Posterior vena cava (tissue), 2 donors: ENCODE measurements at regions not wholly inside any gene's neighbourhood (a gene's known extent, or its start where the extent isn't known, plus 50 kb on each side); places are given as distances from the start of the nearest gene placed in this dataset.

Experiments used
- DNase-seq: peaks from one replicate; pipeline ENCODE4 v3.0.0-alpha.2; 2020; ENCODE audit warnings: low spot score
- intact Hi-C, 2 donors: fragments of 100-400 bp; cut with DNase I; formaldehyde crosslinking; loops; one replicate each; pipeline versions ENCODE4 v1.14.1 to v1.14.2; 2022 to 2023
- donor health status: DM: yes; HTN: yes; CAD: no.
- donor health status: DM: yes; HTN: yes; CAD: no.

- DNase-seq: no peak
- intact Hi-C loops: no loop called here
Measured at GRCh38 chr6:85396159-85396808, 53.6 kb upstream of the NT5E start.

GRCh38 chr6:85395746-85396145 lies 54.1 kb upstream of the NT5E start:
- intact Hi-C loops: no loop called here
- DNase-seq: no peak

- intact Hi-C loops: no loop called here
- no peak for DNase-seq
Measured at GRCh38 chr6:85394853-85395538, 54.9 kb upstream of the NT5E start.

GRCh38 chr6:85394199-85394598 lies 55.7 kb upstream of the NT5E start:
- DNase-seq: no peak
- intact Hi-C loops: no loop called here

- DNase-seq: no peak
- intact Hi-C loops: no loop called here
Measured at GRCh38 chr6:85392379-85392778, 57.5 kb upstream of the NT5E start.

GRCh38 chr6:85390775-85391174 lies 59.1 kb upstream of the NT5E start:
- no peak for DNase-seq
- intact Hi-C loops: no loop called here

GRCh38 chr6:85390105-85390728 lies 59.7 kb upstream of the NT5E start:
- intact Hi-C loops: no loop called here
- DNase-seq: no peak

- intact Hi-C loops: no loop called here
- DNase-seq: no peak
Measured at GRCh38 chr6:85389151-85389797, 60.6 kb upstream of the NT5E start.

- no peak for DNase-seq
- intact Hi-C loops: no loop called here
Measured at GRCh38 chr6:85388531-85388930, 61.4 kb upstream of the NT5E start.

GRCh38 chr6:85385636-85386315 lies 64.1 kb upstream of the NT5E start:
- DNase-seq: no peak
- intact Hi-C loops: no loop called here

- DNase-seq: no peak
- intact Hi-C loops: loop anchor here in 1 of 2 donors (2.0 kb wide), 1 partner anchor 70 kb away; no protein-coding TSS in a partner anchor
Measured at GRCh38 chr6:85383042-85383441, 66.8 kb upstream of the NT5E start.

- DNase-seq: no peak
- intact Hi-C loops: loop anchor here in 1 of 2 donors (2.0 kb wide), 1 partner anchor 70 kb away; no protein-coding TSS in a partner anchor
Measured at GRCh38 chr6:85382541-85382940, 67.3 kb upstream of the NT5E start.

- intact Hi-C loops: no loop called here
Measured at GRCh38 chr6:85372915-85373270, 77.0 kb upstream of the NT5E start.

GRCh38 chr6:85372188-85372914 lies 77.5 kb upstream of the NT5E start:
- intact Hi-C loops: no loop called here
- no peak for DNase-seq

More at GRCh38 chr6:85372915-85373270, 77.0 kb upstream of the NT5E start:
- no peak for DNase-seq

GRCh38 chr6:85368631-85369030 lies 81.3 kb upstream of the NT5E start:
- no peak for DNase-seq
- intact Hi-C loops: no loop called here

- no peak for DNase-seq
- intact Hi-C loops: loop anchor here in 1 of 2 donors (5.0 kb wide), 1 partner anchor 118 kb away; no protein-coding TSS in a partner anchor
Measured at GRCh38 chr6:85364344-85364743, 85.5 kb upstream of the NT5E start.

GRCh38 chr6:85363870-85364269 lies 86.0 kb upstream of the NT5E start:
- DNase-seq: no peak
- intact Hi-C loops: loop anchor here in 1 of 2 donors (5.0 kb wide), 1 partner anchor 118 kb away; no protein-coding TSS in a partner anchor

- intact Hi-C loops: loop anchor here in 1 of 2 donors (5.0 kb wide), 1 partner anchor 120 kb away; no protein-coding TSS in a partner anchor
Measured at GRCh38 chr6:85362652-85363310, 87.1 kb upstream of the NT5E start.

More at GRCh38 chr6:85362652-85363310, 87.1 kb upstream of the NT5E start:
- DNase-seq: no peak
